22Rv1 (cell line): ENCODE measurements at regions not wholly inside any gene's neighbourhood (a gene's known extent, or its start where the extent isn't known, plus 50 kb on each side); places are given as distances from the start of the nearest gene placed in this dataset.

ENCODE experiments used
- H3K27ac ChIP-seq: fragments of 450-650 bp; 2 replicates; pipeline ENCODE4 v1.5.1; 2017
- CTCF ChIP-seq: fragments of 450-650 bp; IDR thresholded peaks from 2 replicates; pipeline ENCODE4 v1.5.1; 2017; ENCODE audit warnings: mild to moderate bottlenecking
- ZFX ChIP-seq: fragments of 450-650 bp; IDR thresholded peaks from 2 replicates; pipeline ENCODE4 v1.6.1; 2017; ENCODE audit warnings: antibody characterized with exemption, borderline replicate concordance

GRCh38 chr12:104844123-104844522 lies 114.0 kb downstream of the SLC41A2 start:
- TF ChIP-seq ZFX (no peak), CTCF (no peak)
- no peak overlapping the region for H3K27ac ChIP-seq

GRCh38 chr12:104840262-104840661 lies 117.8 kb downstream of the SLC41A2 start:
- TF ChIP-seq ZFX (no peak), CTCF (no peak)
- H3K27ac ChIP-seq = no peak overlapping the region

GRCh38 chr12:104835317-104835716 lies 122.8 kb downstream of the SLC41A2 start:
- no peak for TF ChIP-seq CTCF
- no peak for TF ChIP-seq ZFX
- no peak overlapping the region for H3K27ac ChIP-seq

GRCh38 chr12:104834607-104835006 lies 123.5 kb downstream of the SLC41A2 start:
- TF ChIP-seq ZFX (no peak), CTCF (no peak)
- H3K27ac ChIP-seq = no peak overlapping the region

GRCh38 chr12:104833756-104834155 lies 124.3 kb downstream of the SLC41A2 start:
- no peak overlapping the region for H3K27ac ChIP-seq
- no peak for TF ChIP-seq ZFX
- no peak for TF ChIP-seq CTCF

GRCh38 chr12:104828015-104828414 lies 130.1 kb downstream of the SLC41A2 start:
- TF ChIP-seq ZFX = no peak
- TF ChIP-seq CTCF = no peak

GRCh38 chr12:104827587-104827986 lies 130.5 kb downstream of the SLC41A2 start:
- no peak overlapping the region for H3K27ac ChIP-seq
- TF ChIP-seq ZFX (no peak), CTCF (peak; percentile 64)

More at GRCh38 chr12:104828015-104828414, 130.1 kb downstream of the SLC41A2 start:
- H3K27ac ChIP-seq = no peak overlapping the region
